ENCODE measurements at regions not wholly inside any gene's neighbourhood (a gene's known extent, or its start where the extent isn't known, plus 50 kb on each side); places are given as distances from the start of the nearest gene placed in this dataset.
"Not testable (repeated sequence)": the region's sequence is repeated elsewhere in the genome, so short reads cannot be mapped to it uniquely, and the experiment has no call there.

- Histone ChIP-seq H3K36me3 (no peaks in the 10 kb centered on the region), H3K27ac (no peak overlapping the region), H3K4me3 (replicated peaks in 1 of 3) (no peak overlapping the region), H3K27me3 (no peaks in the 10 kb centered on the region), H3K4me1 (peaks cover 0 to 3% of the 10 kb centered on the region in 2 donors), H3K9me3 (no peaks in the 10 kb centered on the region)
- 75 to 77% methylated on average over 7 of the region's 7 CpGs for WGBS, 2 donors
- TF ChIP-seq CTCF (IDR thresholded peaks at IDR 0.05) (no peak), POLR2A (IDR thresholded peaks at IDR 0.05) (no peak)
- DNase-seq: no peak
- intact Hi-C loops (cut with DNase I): no loop called here
Measured at GRCh38 chr14:38003746-38004609, 203.7 kb upstream of the SSTR1 start.

- no peak overlapping the region for H3K4me3 ChIP-seq (replicated peaks in 1 of 3)
- no peaks in the 10 kb centered on the region for H3K9me3 ChIP-seq
- DNase-seq: no peak
- no peak overlapping the region for H3K27ac ChIP-seq
- H3K27me3 ChIP-seq: no peaks in the 10 kb centered on the region
- H3K4me1 ChIP-seq: peaks cover 0 to 3% of the 10 kb centered on the region in 2 donors
- intact Hi-C loops (cut with DNase I): no loop called here
- H3K36me3 ChIP-seq: no peaks in the 10 kb centered on the region
- TF ChIP-seq CTCF (IDR thresholded peaks at IDR 0.05): no peak
- no peak for TF ChIP-seq POLR2A (IDR thresholded peaks at IDR 0.05)
Measured at GRCh38 chr14:38004610-38004879, 203.2 kb upstream of the SSTR1 start.

- intact Hi-C loops (cut with DNase I); H3K4me1 ChIP-seq; H3K27ac ChIP-seq; H3K27me3 ChIP-seq; H3K4me3 ChIP-seq (replicated peaks in 1 of 3); DNase-seq; H3K9me3 ChIP-seq; H3K36me3 ChIP-seq: not testable (repeated sequence)
- WGBS, 2 donors: 68 to 76% methylated on average over 2 of the region's 2 CpGs
Measured at GRCh38 chr14:38011156-38011555, 196.5 kb upstream of the SSTR1 start.

GRCh38 chr14:38012056-38012455, 195.6 kb upstream of the SSTR1 start:
- intact Hi-C loops (cut with DNase I): no loop called here
- TF ChIP-seq POLR2A (IDR thresholded peaks at IDR 0.05): no peak
- no peak for TF ChIP-seq CTCF (IDR thresholded peaks at IDR 0.05)
- no peak overlapping the region for H3K4me3 ChIP-seq (replicated peaks in 1 of 3)
- no peak overlapping the region for H3K27ac ChIP-seq
- DNase-seq: no peak
- no peaks in the 10 kb centered on the region for H3K27me3 ChIP-seq
- no peaks in the 10 kb centered on the region for H3K4me1 ChIP-seq
- H3K9me3 ChIP-seq: no peaks in the 10 kb centered on the region
- no peaks in the 10 kb centered on the region for H3K36me3 ChIP-seq

GRCh38 chr14:38016497-38016896, 191.2 kb upstream of the SSTR1 start:
- intact Hi-C loops (cut with DNase I): no loop called here
- Histone ChIP-seq H3K36me3 (no peaks in the 10 kb centered on the region), H3K4me3 (replicated peaks in 1 of 3) (no peak overlapping the region), H3K9me3 (no peaks in the 10 kb centered on the region), H3K27ac (no peak overlapping the region), H3K27me3 (no peaks in the 10 kb centered on the region), H3K4me1 (no peaks in the 10 kb centered on the region)
- TF ChIP-seq POLR2A (IDR thresholded peaks at IDR 0.05): no peak
- peak in 1 of 6 experiments; percentile 16 for TF ChIP-seq CTCF (IDR thresholded peaks at IDR 0.05)
- no peak for DNase-seq
- WGBS, 2 donors: 65 to 82% methylated on average over 2 of the region's 2 CpGs
